GM18870 (cell line): ENCODE measurements at regions not wholly inside any gene's neighbourhood (a gene's known extent, or its start where the extent isn't known, plus 50 kb on each side); places are given as distances from the start of the nearest gene placed in this dataset.
A peak's percentile ranks its signal among the peaks of the same experiment; 100 is the strongest.
"Not testable (repeated sequence)": the region's sequence is repeated elsewhere in the genome, so short reads cannot be mapped to it uniquely, and the experiment has no call there.

Experiments
- ATAC-seq: cut with Tn5 transposase; IDR thresholded peaks from one replicate; pipeline ENCODE4 v1.9.1; 2021; ENCODE audit warnings: moderate library complexity; ENCODE audit not compliant: unreplicated experiment

DNA sequence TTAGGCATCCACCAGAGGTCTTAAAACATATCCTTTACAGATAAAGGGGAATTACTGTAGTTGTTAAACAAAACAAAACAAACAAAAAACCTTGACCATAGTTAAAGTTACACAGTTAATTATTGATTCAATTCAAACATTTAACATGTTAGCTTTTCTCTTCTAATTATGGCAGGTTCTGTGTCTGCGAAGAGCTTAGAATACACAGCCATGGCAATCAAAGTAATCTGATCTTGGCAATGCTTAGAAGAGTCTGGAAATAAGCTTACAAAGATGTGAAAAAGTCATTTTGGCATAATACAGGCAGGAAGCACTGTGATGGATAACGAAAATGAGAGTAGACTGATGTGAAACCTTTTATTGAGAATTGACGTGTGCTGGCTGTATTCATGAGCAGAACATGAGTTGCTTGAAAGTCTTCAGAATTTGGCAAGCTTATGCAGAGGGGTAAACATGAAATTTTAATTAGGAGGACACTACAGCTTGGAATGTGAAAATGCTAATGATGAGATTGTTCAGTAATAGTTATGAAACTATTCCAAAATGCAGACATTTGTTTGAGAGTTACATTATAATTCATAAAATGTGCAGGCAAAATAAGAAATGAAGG, 629.6 kb downstream of the FSCB start:
- ATAC-seq, result peak; percentile 92

DNA sequence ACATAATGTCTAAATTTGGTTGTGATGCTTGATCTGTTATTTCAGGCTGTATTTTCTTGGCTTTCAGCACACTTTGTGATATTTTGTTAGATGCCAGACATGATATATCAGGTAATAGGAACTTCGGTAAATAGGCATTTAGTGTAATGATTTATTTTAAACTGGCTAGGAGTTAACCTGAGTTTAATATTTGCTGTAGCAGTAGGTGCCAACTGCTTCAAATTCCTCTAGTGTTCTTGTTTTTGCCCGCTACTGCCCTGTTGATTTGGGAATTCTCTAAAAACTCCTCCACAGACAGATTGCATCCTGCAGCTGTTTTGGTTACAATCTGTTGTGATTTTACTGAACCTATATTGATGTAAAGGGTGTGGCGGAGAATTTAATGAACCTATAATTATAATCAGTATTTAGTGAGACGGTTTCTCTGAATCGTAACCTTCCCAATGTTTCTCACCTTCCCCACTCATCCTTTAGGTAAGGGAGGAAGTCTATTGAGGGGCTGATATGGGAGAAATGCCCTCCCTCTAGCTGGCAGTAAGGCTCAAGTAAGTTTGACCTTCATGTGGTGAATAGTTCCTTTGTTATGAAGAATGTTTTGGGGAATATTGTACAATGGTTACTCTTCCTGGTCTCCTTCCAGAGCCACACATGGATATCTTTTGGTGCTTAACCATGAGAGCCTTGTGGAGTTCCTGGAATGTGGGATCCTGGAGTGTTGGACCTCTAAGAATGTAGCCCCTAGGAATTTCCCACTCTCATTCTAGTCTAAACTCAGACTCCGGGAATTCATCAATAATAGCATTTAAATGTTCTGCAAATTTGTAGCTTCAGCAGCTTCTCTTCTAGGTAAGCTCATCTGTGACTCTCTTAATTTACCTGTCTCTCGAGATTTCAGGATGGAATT, 634.1 kb downstream of the FSCB start:
- no peak for ATAC-seq

DNA sequence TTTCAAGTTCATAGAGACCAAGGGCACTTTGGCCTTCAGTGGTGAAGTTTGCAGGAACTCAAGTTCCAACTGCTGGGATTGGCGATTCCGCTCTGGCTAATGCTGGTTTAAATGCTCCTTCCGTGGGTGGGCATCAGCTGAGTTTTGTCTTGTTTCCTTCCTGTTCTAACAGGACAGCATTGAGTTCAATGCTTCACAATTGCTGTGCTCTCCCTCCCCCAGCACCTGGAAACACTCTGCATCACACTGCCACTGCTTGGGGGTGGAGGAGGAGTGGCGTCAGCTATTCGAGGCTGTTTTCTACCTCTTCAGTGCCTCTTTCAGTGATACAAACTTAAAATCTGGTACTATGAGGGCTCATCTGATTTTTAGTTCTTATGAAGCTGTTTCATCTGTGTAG, 634.9 kb downstream of the FSCB start:
- no peak for ATAC-seq

DNA sequence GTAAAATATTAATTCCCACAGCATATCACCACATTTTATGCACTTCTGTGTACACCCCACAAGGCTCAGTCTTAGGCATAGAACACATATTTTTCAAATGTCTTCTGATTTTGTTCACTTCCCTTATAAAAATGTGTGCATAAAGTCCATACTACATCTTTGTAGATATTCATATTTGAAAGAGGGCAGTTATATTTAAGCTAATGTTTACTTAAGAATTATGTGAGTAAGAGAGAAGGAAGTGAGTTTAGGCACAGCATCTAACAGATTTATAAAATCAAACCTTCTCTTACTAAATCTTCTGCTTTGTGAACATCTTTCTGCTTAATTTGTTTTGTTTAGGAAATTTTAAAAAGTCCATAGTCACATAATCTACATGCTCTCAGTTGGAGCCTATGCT, 648.1 kb downstream of the FSCB start:
- no peak for ATAC-seq

DNA sequence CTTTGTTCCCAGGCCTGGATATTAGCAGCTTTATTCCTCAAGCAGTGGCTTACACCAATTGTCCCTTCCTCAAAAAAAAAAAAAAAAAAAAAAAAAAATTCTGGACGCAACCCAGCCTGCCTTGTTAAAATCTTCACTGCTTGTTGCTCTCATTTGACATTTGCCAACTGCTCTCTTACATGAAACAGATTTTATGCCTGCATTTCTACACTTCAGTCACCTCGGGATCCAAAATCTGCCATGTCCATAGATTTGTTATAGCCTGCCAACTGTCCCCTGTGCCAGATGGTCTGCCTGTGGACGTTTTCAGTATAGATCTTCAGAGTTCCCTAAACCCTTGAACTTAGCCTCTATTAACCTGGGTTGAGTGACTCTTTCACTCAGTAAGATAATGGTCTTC, 651.5 kb downstream of the FSCB start:
- ATAC-seq, result no peak

DNA sequence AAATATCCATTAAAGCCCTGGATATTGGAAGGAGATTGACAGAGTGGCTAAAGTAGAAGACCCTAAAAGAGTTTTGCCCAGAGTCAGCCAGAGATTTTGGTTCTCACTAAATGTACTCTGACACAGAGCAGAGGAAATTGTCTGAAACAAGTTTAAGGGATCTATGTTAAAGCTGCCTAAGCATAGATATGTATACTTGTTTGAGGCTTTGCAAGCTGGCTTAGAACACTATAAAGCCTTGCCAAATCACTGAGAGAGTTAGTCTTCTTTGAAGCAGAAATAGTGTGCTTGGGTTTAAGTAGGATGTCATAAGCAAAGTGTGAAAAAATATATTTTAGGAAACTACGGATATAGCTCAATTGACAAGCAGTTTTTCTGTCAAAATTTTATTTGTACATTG, 653.5 kb downstream of the FSCB start:
- no peak for ATAC-seq

DNA sequence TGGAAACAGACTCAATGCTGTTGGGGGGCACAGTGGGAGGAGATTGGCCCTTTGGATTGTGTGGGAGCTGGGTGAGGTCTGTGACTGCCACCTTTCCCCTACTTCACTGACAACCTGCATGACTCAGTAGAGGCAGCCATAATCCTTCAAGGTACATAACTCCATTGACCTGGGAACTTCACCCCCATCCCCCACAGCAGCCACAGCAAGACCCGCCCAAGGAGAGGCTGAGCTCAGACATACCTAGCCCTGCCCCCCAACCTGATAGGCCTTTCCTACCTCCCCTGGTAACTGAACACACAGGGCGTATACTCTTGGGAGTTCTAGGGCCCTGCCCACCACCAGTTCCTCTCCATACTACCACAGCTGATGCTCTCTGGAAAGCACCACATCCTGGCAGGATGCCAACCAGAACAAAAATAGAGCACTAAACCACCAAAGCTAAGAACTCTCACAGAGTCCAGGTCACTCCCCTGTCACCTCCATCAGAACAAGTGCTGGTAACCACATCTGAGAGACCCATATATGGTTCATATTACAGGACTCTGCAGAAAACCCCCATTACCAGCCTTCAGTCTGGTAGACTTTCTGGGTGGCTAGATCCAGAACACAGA, 703.9 kb downstream of the FSCB start:
- peak; percentile 79 for ATAC-seq

DNA sequence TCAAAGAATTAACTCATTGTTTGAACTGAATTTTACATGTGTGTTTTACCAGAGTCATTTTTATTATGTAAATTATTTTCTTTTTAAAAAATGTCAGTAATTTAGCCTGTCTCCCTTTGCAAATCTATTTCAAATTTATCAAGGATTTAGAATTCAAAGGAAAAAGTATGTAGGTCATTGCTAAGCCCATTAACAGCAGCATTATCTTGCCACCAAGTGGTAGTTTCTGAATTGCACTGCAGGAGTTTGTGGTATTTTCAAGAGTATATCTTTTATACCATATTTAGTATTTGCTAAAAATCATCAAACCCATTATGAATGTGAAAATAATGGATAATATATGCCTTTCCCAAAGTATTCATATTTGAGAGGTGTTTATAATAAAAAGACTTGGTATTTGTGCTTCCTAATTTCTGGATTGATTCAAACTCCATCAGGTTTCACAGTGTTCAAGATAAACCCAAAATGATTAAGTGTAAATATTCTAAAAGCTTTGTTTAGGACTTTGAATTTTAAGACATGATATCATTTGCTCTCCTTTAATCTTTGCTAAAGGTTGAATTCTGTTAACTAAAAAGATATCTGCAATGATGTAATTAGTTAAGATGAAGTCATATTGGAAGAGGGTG, 711.4 kb downstream of the FSCB start:
- ATAC-seq, result no peak

DNA sequence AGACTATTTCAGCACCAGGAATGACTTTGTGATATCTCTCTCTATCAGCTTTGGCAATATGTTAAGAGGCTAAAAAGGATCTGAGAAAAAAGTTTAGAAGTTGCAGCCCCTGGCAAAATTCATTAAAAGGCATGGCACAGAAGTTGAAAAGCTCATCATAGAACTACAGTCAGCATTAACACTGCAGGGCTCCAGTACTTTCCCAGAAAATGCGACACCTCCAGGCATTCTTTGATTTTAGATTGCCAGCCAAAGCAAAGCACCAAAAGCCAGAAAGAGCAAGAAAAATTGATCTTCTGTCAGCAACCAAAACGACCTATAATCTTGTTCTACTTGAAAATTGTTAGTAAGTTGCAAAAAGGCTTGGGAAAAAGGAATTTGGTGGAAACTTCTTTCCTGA, 713.5 kb downstream of the FSCB start:
- ATAC-seq, result no peak

DNA sequence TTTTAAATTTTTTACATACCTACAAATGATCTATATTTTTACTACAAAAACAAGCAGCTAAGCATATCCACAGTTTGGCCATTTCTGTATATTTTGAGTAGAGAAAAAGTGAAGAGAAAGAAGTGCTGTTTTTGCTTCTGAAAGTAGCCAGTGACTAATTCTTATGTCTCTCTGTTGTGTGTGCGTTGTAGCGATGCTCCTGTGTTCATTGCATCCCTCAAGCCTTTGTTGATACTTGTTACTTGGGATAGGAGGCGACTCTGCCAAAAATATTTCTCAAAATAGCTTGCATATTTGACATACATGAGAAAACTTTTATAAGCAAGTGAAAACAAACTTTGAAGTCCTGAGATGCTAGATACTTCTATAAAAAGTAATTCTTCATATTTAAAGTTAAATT, 714.1 kb downstream of the FSCB start:
- ATAC-seq, result no peak

DNA sequence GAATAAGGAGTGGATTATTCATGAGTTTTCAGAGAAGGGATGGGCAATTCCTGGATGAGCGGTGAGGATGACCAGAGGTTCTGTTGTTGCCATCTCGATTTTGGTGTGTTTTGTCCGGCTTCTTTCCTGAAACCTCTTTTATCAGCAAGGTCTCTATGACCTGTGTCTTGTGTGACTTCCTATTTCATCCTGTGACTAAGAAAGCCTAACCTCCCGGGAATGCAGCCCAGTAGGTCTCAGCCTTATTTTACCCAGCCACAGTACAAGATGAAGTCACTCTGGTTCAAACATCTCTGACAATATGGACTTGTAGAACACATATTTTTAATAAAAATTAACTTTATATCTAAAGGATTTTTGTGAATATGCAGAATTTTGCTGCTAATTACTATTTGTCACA, 716.4 kb downstream of the FSCB start:
- no peak for ATAC-seq

DNA sequence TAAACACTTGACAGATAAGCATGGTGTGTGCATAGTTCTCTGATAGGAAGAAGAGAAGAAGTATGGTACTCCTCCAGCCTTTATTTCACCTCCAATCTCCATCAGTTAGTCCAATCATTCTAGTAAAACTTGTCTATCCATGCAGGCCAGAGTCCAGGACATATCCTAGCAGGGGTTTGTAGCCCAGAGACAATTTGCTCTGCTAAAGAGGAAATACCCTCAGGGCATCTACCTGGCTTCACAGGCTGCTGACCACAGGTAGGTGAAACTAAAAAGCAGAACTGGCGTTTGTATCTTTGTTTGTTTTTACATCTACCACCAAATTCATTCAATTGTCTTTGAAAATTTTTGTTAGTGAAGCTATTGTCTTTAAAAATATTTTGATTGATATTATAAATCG, 717.6 kb downstream of the FSCB start:
- ATAC-seq, result no peak

DNA sequence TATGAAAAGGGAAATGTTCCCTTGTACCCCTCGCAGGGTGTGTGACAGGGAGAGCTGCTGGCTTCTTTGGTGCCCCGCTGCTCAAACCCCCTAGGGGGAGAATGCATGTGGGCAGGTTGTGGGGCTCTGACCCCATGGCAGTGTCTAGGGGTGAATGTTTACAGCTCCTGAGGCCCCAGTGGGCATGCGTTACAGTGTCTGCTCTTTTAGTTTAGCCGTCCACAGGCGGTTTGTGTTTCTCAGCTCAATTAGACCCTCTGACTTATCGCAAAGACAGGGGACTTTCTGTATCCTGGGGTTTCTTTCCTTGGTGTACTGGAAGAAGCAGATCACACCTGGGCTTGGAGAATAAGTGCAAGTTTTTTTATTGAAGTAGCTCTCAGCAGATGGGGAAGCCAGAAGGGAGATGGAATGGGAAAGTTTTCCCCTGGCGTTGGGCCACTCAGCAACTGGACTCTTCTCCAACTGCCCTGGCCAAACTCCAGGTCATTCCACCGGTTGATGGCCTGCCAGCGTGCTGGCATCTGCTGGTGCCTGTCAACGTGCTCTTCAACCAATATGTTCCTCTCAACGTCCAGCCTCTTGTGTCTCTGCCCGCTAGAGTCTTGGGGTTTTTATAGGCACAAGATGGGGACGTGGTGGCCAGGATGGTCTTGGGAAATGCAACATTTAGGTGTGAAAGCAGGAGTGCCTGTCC, 720.9 kb downstream of the FSCB start:
- no peak for ATAC-seq

DNA sequence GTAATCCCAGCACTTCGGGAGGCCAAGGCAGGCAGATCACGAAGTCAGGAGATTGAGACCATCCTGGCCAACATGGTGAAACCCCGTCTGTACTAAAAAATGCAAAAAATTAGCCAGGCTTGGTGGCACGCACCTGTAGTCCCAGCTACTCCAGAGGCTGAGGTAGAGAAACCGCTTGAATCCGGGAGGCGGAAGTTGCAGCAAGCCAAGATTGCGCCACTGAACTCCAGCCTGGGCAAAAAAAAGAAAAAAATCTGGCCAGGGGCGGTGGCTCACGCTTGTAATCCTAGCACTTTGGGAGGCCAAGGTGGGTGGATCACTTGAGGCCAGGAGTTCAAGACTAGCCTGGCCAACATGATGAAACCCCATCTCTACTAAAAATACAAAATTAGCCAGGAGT, 722.7 kb downstream of the FSCB start:
- ATAC-seq, result not testable (repeated sequence)

DNA sequence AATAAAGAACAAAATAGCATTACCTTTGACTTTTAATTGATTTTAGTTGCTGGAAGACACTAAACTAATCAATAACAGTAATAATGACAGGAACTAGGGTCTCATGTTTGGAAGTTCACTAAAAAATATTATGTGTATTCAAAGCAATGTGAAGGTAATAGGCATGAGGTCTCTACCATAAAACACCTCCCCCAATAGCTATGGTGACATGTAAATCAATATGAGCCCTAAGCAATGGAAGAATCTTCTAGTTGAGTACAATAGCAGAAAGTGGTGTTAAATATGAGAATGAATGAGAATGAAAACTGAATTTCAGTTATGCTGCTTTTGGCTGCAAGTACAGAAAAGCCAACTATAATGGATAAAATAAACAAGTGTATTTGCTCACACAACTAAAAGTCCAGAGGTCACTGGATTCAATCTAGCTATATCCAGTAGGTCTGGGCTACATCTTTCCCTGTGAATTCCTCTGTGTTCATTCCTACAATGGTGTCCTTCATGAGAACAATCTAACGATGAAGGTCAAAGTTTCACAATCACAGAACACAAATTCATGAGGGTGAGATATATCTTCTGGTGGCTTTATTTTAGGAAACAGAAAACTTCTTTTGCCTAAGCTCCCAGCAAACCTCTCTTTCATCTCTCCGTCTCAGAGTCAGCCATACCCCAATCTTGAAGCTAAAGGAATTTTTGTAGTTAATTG, 728.0 kb downstream of the FSCB start:
- no peak for ATAC-seq

DNA sequence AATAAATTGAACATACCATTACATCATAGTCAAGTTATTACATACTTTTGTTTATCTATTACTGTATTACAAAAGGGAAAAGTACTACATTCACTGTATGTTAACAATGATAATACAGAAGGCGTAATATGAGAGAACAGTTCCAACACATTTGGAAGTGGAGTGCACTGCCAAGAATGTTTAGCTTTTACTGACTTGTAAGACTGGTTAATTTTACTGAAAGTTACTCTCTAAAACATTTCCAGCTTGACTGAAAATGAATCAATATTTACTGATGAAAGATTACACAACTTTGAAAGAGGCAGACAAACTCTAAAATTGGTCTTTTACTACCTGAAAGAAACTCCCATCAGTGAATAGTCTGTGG, 728.5 kb downstream of the FSCB start:
- ATAC-seq, result no peak

DNA sequence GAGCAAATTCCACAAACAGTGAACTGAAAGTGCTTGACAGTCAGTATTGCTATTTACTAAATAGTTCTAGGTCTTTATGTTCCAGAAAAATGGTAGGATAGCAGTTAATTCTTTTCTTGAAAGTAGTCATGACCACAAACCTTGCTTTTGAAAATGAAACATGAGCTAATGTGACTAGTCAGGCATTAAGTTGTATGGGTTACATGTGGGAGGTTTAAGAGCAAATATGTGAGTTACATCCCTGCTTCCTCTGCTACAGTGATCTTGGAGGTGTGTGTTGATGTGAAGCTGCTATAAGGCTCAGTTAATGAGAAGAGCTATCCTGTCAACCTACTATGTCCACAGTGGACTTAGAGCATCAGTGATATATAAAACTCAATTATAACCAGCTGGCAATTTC, 741.6 kb downstream of the FSCB start:
- no peak for ATAC-seq

DNA sequence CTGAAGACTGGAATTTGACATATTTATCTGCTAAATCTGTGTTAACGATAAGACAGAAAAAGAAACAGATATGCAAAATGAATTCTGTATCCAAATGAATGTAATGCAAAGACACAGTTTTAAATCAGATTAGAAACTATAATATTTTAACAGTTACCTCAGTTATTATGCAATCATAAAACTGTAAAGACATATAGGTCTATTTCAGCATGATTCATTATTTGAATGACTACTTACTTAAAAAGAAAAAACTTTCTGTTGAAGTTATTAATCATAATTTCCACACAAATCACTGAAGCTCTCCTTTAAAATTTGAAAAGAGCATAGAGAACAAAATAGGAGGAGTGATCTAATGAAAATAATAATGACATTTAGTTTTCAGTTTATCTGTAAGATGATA, 742.6 kb downstream of the FSCB start:
- ATAC-seq, result no peak

DNA sequence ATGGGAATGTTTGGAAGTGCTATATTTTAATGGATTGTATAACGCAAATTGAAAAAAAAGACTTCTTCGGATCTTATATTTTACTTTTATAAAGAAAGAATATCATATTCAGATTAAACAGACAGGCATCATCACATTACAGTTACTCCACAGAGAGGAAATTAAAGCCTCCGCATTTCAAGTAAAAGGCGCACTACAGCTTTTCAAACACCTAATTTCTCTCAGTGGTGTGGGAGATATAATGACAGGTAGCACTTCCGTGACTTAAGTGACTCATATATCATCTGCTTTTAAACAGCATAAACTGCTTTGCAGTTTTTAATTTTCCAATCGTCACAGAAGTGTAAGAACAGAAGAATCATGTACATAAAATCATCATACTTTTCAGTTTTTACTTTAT, 751.4 kb downstream of the FSCB start:
- no peak for ATAC-seq

DNA sequence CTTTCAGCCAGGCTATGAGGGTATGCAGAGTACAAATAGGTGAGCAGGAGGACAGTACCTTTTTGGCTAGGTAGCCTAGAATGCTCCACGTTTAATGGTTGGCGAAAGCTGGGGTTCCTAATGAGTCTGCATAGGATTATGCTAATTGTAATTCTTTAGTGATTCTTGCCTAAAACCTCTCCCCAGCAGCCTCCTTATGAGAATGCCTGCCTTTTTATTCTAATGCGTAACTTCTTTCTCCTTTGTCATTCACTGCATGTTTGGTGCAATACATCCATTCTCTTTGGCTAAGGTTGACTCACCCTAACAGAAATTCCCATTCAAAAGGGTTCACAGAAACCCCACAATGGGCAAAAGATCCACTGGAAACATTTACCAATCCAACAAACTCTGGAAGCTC, 752.2 kb downstream of the FSCB start:
- no peak for ATAC-seq

DNA sequence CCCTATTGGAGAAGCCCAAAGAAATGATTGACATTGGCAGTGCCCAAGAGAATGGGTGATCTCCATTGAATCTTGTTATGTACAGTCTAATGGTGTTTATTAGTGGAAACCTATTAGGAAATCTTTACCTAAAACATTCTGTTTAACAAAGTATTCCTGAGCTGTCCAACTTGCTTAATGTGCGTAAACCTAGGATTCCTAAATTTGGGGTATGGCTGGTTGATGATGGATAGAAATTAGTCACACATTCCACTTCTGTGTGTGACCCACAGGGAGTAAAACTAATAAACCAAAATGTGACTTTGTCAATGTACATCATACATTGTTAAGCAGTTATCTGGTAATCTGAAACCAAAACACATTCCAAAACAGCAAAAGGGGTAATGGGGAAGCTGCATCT, 761.3 kb downstream of the FSCB start:
- no peak for ATAC-seq
